ENCODE measurements at regions not wholly inside any gene's neighbourhood (a gene's known extent, or its start where the extent isn't known, plus 50 kb on each side); places are given as distances from the start of the nearest gene placed in this dataset.
"Not testable (repeated sequence)": the region's sequence is repeated elsewhere in the genome, so short reads cannot be mapped to it uniquely, and the experiment has no call there.

- not testable (repeated sequence) for H3T11ph ChIP-seq (ENCODE audit: low read length); H2BK15ac ChIP-seq (ENCODE audit: low read depth, low read length); DNase-seq; H3K9me3 Mint-ChIP-seq; H4K5ac ChIP-seq (ENCODE audit: insufficient read length, low read depth, low read length); H4K91ac ChIP-seq (ENCODE audit: insufficient read length, low read depth, low read length); H2AK5ac ChIP-seq (ENCODE audit: insufficient read length, low read length); H3K27ac Mint-ChIP-seq; H2BK12ac ChIP-seq (ENCODE audit: insufficient read length, low read depth, low read length); H3K27ac ChIP-seq (ENCODE audit: insufficient read length, low read depth, low read length); H4K20me1 ChIP-seq (ENCODE audit: control insufficient read depth, insufficient read depth, insufficient read length); H3K9me3 ChIP-seq (ENCODE audit: control insufficient read depth, low read depth, low read length); H3K56ac ChIP-seq (ENCODE audit: insufficient read length, low read depth, low read length); H3K27me3 ChIP-seq (ENCODE audit: insufficient read depth, low read length); H3K36me3 Mint-ChIP-seq (ENCODE audit: insufficient read depth in 1 of 3, low read depth in 3 of 3); H4K8ac ChIP-seq (replicated peaks; ENCODE audit: insufficient read length, low read depth, low read length); H3K4me3 Mint-ChIP-seq; H3K4me1 ChIP-seq (ENCODE audit: insufficient read depth, low read length); H2BK5ac ChIP-seq (ENCODE audit: insufficient read length, low read length); H3K9ac ChIP-seq (ENCODE audit: extremely low read depth, insufficient read length, low read length); H3K4ac ChIP-seq (ENCODE audit: low read depth, low read length); H2BK20ac ChIP-seq (ENCODE audit: low read depth, low read length, poor library complexity, severe bottlenecking); H3K79me2 ChIP-seq (ENCODE audit: insufficient read depth, low read length); H2BK120ac ChIP-seq (ENCODE audit: low read depth, low read length, poor library complexity, severe bottlenecking); H3K23me2 ChIP-seq (ENCODE audit: insufficient read length, low read depth, low read length, poor library complexity, severe bottlenecking); H3K23ac ChIP-seq (ENCODE audit: insufficient read length, low read depth, low read length); H3K18ac ChIP-seq (ENCODE audit: insufficient read length, low read depth, low read length); H3K79me1 ChIP-seq (ENCODE audit: insufficient read depth, low read depth, low read length, poor library complexity, severe bottlenecking); H2AFZ ChIP-seq (ENCODE audit: low read length); H3K14ac ChIP-seq (ENCODE audit: insufficient read depth, low read length); H3K4me2 ChIP-seq (ENCODE audit: insufficient read depth, insufficient read length, low read length)
- peak; percentile 39; the same call in 2 of the 3 replicates for TF ChIP-seq CTCF (conservative IDR thresholded peaks at IDR 0.05)
- Mint-ChIP-seq H3K27me3 (ENCODE audit: low read depth) (peaks cover 13% of the 10 kb centered on the region), H3K4me1 (peaks cover 27% of the 10 kb centered on the region in 2 experiments)
- WGBS (ENCODE audit: extremely low coverage, insufficient read length, low lambda C conversion rate): no CpG with 5 or more reads among the region's 3 CpGs
These were observed 220.9 kb downstream of the VAPA start for GRCh38 chr18:10134749-10135148.

Measured in H9 (cell line).